Left cardiac atrium (tissue), 4 donors: ENCODE measurements at regions not wholly inside any gene's neighbourhood (a gene's known extent, or its start where the extent isn't known, plus 50 kb on each side); places are given as distances from the start of the nearest gene placed in this dataset.

Experiments used
- ATAC-seq, 2 donors: fragments of 200-7000 bp; cut with Tn5 transposase; one replicate each; pipeline ENCODE4 v1.9.1; 2020; ENCODE audit warnings: mild to moderate bottlenecking in 2 of 2, moderate library complexity in 2 of 2
- DNase-seq: peaks from one replicate; pipeline ENCODE4 v3.0.0-alpha.2; 2020
- intact Hi-C, 2 donors: fragments of 100-400 bp; cut with DNase I; formaldehyde crosslinking; loops; one replicate each; pipeline versions ENCODE4 v1.14.1 to v1.15.1; 2022 to 2023
- donor health status: DM: no; HTN: yes; CAD: no.
- donor health status: DM: no; HTN: yes; CAD: no; lungs with severe emphysema.
- donor health status: DM: yes; HTN: yes; CAD: no.
- donor health status: Dilated cardiomyopathy.

DNA sequence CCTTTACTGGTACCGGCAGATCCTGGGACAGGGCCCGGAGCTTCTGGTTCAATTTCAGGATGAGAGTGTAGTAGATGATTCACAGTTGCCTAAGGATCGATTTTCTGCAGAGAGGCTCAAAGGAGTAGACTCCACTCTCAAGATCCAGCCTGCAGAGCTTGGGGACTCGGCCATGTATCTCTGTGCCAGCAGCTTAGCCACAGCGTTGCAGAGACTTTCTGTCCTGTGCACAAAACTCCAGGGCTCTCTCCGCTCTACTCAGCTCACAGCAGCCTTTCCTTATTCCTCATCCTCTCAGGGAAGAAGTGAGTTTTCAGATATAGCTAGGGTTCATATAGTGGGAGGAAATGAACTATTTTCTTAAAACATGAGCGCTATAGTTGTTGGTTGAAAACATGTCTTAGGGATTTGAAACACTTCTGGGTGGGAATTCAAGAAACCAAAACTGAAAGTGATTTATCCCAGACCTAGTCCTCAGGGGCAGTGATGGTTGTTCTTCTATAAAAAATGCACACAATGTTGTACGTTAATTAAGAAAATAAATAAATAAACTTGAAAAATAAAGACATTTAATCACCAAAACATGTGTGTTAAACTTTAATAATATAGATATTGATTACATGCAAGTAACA is 150.2 kb upstream of the PRSS58 start:
- intact Hi-C loops, result no loop called here
- ATAC-seq (peak; percentile 54 to 57), DNase-seq (no peak)

DNA sequence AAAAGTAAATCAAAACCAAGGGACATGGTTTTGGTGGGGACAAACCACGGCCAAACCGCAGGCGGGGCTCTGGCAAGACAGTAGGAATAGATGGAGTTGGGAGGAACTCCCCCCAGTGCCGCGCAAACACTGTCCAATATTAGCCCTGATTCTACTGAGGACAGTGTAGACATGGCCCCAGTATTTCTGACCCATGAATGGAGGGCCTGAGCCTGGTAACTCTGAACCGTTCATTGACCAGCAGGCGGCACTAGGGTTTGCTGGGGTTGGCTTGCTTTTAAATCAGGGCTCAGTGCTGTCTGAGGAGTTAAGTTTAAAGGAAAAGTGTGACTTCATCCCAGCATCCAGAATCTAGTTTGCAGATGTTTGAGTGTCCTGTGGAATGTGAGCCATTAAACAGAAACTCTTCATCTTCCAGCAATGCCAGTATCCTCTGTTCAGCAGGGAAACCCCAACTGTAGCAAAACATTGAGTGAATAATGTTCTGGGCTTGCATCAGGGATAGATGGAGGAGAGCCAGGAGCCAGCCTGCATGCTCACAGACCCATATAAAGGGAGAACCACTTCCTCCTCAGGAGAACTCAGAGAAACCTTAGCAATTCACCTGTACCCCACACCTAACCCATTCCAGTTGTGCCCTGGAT is 147.4 kb upstream of the PRSS58 start:
- ATAC-seq (no peak), DNase-seq (no peak)
- intact Hi-C loops, result no loop called here

DNA sequence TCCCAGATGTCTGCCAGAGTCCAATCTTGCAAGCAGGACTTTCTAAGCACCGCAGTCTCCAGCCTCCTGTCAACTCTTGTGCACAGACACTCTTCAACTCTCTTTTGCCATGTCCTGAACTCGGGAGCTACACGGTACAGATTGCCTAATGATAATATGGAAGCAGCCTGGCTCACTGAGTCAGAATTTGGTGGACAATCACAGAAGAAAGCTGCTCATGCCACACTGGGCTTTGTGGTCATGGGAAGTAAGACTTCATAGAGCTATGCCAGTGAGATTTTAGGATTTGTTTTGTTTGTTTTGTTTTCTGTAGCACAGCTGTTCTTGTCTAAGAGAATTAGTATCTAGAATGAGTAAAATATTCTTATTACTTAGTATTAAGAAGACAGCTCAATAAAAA is 144.1 kb upstream of the PRSS58 start:
- no peak for ATAC-seq
- intact Hi-C loops, result no loop called here
- DNase-seq, result no peak

DNA sequence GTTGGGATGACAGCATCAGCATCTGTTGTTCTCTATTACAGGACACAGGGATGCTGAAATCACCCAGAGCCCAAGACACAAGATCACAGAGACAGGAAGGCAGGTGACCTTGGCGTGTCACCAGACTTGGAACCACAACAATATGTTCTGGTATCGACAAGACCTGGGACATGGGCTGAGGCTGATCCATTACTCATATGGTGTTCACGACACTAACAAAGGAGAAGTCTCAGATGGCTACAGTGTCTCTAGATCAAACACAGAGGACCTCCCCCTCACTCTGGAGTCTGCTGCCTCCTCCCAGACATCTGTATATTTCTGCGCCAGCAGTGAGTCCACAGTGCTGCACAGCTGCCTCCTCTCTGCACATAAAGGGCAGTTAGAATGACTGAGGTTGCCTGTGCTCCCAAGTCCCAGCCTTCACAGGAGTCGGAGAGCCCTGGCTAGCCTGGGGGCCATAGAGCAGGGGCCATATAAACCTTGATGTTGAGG is 142.2 kb upstream of the PRSS58 start:
- intact Hi-C loops, result no loop called here
- ATAC-seq, result no peak
- DNase-seq, result no peak

DNA sequence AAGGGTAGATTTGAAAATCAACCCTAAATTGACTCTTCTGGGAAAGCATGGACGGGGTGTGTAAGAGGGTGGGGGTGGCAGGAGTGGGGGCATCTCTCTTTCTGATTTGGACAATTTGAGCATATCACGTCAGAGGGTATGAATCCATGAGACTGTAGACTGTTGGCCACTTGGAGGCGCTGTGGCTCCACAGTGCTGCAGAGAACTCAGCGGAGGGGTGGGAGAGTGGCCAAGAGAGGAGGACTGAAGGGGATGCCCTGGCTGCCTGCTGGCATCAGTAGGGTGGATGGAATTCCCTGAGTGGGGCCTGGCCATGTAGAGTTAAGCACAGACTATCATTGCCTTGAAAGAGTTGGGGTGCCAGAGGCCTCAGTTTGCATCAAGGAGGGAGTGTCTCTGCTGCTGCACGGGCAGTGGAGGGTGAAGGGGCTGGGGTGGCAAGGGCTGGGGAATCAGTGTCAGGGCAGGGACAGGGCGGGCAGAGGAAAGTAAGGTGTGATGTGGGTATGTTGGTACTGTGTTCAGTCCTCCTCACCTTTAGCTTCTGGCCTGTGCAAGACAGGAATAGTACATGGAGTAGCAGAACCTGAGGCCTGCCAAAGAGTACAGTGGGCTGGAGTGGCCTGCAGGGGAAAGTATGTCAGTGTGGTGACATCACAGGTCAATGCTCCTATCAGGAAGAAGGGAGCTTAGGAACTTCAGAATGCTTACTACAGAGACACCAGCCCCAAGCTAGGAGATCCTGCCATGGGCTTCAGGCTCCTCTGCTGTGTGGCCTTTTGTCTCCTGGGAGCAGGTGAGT is 133.5 kb upstream of the PRSS58 start:
- ATAC-seq, result no peak
- intact Hi-C loops, result no loop called here

DNA sequence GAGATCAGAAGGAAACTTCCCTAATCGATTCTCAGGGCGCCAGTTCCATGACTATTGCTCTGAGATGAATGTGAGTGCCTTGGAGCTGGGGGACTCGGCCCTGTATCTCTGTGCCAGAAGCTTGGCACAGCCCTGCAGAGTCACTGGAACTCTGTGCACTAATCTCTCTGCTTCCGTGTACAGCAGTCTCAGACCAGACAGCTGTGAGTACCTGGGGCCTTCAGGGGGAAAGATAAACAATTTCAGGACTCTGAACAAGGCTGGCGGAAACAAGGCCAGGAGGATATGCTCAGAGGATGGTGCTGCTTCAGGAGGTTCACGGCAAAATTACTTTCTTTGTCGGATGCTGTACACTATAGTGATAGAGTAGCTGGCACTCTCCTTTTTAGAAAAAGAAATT is 131.7 kb upstream of the PRSS58 start:
- DNase-seq (no peak), ATAC-seq (no peak)
- intact Hi-C loops, result no loop called here

More for the DNA sequence above, 133.5 kb upstream of the PRSS58 start:
- DNase-seq, result no peak

DNA sequence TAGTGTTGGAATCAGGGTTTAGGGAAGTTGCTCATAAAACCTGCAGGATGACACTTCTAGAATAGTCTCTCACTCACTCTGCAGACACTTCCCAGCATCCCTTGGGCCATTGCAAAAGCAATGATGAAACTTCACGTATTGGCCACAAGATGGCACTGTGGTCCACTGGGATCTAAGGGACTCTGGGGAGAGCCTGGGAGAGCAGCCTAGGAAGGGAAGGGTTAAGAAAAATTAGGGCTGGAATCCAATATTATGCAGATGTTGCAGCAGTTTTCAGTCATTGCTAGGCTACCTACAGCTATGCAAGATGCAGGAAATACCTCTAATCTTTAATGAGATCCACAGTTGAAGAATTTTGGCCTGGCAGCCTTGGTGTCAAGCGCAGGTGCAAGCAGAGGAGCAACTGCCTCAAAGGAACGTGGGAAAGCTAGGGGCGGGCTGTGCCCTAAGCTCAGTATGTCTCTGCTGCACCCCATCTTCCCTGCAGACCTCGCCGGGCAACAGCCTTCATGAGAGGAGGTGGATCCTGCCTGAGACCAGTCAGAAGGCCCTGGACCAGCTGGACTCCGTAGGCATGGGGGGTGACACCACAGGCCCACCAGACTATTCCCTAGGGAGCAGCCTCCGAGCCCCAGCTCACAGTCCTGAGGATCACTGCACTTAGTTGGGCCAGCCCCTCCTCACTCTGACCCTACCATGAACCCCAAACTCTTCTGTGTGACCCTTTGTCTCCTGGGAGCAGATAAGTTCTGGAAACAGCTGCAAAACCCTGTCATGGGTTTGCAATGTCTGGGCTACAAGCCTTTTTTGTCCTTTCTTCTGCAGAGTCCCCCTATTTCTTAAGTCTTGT is 127.9 kb upstream of the PRSS58 start:
- intact Hi-C loops, result no loop called here

DNA sequence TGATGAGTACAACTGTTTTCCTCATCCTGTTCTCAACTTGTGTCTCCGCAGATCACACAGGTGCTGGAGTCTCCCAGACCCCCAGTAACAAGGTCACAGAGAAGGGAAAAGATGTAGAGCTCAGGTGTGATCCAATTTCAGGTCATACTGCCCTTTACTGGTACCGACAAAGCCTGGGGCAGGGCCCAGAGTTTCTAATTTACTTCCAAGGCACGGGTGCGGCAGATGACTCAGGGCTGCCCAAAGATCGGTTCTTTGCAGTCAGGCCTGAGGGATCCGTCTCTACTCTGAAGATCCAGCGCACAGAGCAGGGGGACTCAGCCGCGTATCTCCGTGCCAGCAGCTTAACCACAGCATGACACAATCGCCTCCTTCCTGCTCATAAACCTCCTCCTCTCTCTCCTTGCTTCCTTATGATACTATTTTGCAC is 126.7 kb upstream of the PRSS58 start:
- ATAC-seq (peak; percentile 49 to 58), DNase-seq (no peak)
- intact Hi-C loops, result no loop called here

More for the DNA sequence above, 127.9 kb upstream of the PRSS58 start:
- peak; percentile 32 for DNase-seq
- peak; percentile 80 to 88 for ATAC-seq

DNA sequence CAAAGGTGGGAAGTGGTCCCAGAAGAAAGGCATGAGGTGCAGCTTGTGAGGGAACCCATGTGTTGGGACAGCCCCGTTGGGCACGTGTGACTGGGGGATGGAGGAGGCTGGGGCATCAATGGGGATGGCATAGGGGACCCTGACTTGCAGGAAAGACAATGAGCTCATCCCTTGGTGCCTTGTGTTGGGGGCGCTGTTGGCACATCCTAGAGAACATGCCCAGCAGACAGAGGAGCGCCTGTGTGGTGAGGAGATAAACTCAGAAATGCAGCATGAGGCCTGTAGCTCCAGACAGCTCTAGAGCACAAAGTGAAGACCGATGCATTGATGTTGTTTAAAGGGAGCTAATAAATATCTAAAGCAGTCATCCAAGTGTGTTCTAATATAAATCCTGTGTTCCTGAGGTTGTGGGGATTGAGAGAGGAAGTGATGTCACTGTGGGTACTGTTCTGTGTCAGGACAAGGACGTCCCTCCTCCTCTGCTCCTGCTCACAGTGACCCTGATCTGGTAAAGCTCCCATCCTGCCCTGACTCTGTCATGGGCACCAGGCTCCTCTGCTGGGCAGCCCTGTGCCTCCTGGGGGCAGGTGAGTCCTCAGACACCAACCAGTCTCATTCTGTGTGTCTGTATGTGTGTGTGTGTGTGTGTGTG is 126.1 kb upstream of the PRSS58 start:
- intact Hi-C loops, result no loop called here
- DNase-seq (no peak), ATAC-seq (peak in 1 of 2 donors; percentile 32)

DNA sequence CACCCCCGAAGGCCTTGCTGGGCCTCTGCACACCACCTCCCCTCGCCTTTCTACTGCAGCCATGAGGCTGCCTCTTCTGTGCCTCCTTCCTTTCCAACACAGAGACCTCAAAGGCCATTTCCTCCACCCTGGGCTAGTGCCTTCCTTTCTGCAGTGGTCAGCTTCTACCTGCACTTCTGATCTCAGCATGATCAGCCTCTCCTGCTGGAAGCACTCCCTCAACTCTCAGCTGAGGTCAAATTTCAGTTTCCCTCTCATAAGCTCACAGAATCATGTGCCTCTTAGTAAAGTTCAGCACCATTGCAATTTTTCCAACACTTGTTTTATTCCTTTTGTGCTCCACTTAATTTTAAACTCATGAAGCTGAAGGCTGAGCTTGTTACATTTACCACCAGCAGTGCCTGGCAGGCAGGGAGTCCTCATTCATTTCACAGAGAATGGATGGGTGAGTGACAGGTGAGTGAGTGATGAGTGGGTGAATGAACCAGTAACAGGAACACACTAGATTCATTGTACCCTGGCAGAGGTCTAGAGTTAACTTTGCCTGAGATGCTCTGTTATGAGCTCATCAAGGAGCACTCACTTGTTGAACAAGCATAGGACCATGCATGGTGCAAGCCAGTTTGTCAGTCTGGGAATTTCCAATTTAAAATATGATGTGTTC is 124.0 kb upstream of the PRSS58 start:
- ATAC-seq, result no peak
- intact Hi-C loops, result no loop called here
- DNase-seq, result no peak

DNA sequence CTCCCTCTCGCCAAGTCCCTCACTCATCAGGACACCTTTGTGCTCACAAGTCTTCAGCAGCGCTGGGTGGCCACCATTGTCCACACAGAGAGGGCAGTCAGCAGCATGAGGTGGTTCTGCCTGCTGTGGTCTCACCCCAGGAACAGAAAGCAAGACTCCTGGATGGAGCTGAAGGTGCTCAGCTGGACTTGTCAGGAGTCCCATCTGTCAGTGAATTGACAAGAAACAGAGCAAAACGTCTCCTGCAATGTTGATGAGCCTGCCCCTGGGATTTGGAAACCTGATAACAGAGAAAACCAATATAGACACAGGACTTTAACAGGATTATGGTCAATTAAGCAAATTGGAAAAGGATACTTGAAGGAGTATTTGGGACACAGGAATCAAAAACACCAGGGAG is 122.2 kb upstream of the PRSS58 start:
- intact Hi-C loops, result no loop called here

DNA sequence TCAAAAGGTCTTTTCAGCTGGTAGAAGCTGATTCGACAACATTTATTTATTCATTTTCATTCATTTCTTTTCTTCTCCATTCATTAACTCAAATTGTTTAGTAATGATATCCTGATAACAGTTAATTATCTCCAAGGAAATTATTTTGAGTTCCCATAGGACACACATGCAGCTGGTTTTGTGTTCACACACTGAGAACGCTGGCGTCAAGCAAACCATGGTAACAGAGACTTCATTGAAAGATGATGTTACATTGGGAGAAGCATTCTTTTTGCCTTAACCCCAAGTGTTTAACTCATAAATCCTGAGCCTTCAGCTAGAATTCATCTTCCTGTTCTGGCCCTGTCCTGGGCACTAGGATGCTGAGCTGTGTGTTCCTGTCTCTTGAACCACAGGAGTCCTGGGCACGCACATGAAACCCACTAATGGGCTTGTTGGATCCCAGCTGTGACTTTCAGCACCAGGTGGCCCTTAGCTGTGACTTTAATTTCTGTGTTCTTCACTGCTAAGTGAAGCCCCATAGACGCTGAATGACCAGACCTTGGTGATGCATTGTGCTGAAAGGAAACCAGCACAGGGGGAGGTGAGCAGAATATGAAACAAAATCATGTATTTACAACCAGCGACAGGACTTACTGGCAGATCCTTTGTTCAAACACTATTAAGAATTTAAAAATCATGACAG is 121.5 kb upstream of the PRSS58 start:
- ATAC-seq (no peak), DNase-seq (no peak)
- intact Hi-C loops, result no loop called here

More for the DNA sequence above, 122.2 kb upstream of the PRSS58 start:
- no peak for DNase-seq
- no peak for ATAC-seq

DNA sequence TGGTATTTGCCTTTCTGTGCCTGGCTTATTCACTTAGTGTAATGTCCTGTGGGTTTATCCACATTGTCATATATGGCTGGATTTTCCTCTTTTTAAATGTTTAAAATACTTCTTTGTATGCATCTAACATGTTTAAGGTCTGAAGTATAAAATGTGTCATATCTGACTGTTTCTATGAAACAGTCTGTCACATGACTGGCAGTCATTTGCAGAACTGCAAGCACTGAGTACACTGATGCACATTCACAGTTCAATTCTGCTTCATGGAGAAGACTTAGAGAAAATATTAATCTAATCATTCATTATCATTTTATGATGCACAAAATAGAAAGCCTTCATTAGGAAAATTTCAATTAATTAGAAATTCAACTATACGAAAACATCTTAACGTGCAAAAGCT is 119.7 kb upstream of the PRSS58 start:
- ATAC-seq, result no peak
- intact Hi-C loops, result no loop called here
- DNase-seq, result no peak

DNA sequence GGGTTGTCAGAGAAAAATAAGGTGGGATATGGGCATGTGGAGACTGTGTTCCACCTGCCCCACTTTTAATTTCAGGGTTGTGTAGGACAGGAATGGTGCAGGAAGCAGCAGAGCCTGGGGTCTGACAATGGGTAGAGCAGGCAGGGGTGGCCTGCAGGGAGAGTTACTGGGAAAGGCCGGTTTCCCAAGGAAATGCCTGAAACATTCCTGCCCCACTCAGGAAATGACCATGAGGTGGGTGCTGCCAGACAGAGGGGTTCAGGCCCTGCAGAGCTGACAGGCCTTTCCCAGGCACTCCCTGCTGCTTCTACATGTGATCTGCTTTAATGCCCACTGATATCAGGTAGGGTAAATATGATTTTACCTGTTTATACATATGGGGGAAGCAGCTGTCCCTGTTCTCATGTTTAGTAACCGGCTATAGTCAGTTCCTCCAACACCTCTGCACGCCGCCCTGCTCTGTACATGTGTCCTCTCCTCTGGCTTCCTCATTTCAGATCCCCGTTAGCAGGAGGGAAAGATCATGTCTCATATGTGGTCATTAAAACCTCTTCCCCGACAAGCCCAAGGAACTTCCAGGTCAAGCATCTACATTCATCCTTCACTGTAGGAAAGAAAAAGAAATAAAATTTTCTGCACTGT is 118.6 kb upstream of the PRSS58 start:
- intact Hi-C loops, result no loop called here
- no peak for DNase-seq
- no peak for ATAC-seq

DNA sequence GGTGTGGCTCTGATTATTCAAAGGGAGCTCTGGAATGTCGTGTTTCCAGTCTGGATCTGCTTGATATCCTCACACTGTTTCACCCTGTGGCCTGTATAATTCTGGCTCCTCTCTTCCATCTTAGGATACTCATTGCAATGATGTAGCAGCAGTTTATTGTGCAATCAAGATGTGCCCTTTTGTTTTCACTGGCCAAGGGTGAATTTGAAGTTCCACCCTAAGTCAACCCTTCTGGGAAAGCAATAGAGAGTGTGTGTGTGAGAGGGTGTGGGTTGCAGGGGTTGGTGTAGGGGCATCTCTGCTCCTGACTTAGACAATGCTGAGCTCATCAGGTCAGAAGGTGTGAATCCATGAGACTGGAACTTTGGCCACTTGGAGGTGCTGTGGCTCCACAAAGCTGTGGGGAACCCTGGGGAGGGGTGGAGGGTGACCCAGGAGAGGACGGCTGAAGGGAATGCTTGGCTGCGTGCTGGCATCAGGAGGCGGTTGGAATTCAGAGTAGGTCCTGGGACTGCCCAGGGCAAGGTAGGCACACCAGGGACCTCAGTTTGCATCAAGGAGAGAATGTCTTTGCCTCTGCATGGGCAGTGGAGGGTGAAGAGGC is 118.0 kb upstream of the PRSS58 start:
- intact Hi-C loops, result no loop called here
- no peak for ATAC-seq
- no peak for DNase-seq

DNA sequence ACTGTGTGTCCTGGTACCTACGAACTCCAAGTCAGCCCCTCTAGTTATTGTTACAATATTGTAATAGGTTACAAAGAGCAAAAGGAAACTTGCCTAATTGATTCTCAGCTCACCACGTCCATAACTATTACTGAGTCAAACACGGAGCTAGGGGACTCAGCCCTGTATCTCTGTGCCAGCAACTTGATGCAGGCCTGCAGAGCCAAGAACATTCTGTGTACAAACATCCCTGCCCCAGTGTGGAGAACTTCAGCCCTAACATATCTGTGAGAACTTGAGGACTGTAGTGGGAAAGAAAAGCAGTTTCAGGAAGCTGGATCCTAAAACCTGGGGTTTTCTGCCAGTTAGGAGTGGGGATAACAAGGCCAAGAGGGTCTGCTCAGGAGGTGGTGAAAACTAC is 114.9 kb upstream of the PRSS58 start:
- ATAC-seq (peak; percentile 50 to 53), DNase-seq (no peak)
- intact Hi-C loops, result no loop called here
